Mucosa of rectum (tissue), 2 donors: ENCODE measurements at regions not wholly inside any gene's neighbourhood (a gene's known extent, or its start where the extent isn't known, plus 50 kb on each side); places are given as distances from the start of the nearest gene placed in this dataset.
"Not testable (repeated sequence)": the region's sequence is repeated elsewhere in the genome, so short reads cannot be mapped to it uniquely, and the experiment has no call there.

Experiments
- H3K27ac ChIP-seq, 2 donors: one replicate each; pipeline ENCODE4 v1.7.0; 2013; ENCODE audit warnings: inconsistent platforms in 2 of 2, low read depth in 2 of 2, low read length in 2 of 2
- H3K27me3 ChIP-seq, 2 donors: one replicate each; pipeline ENCODE4 v1.7.0; 2013; ENCODE audit warnings: low read length in 2 of 2; ENCODE audit not compliant: control insufficient read depth in 2 of 2, insufficient read depth in 2 of 2
- H3K36me3 ChIP-seq, 2 donors: one replicate each; pipeline ENCODE4 v1.7.0; 2013; ENCODE audit warnings: low read length in 2 of 2; ENCODE audit not compliant: control insufficient read depth in 2 of 2, insufficient read depth in 2 of 2
- H3K4me1 ChIP-seq, 2 donors: one replicate each; pipeline ENCODE4 v1.7.0; 2013; ENCODE audit warnings: low read length in 2 of 2, mild to moderate bottlenecking in 1 of 2; ENCODE audit not compliant: control insufficient read depth in 2 of 2, insufficient read depth in 2 of 2
- H3K4me3 ChIP-seq, 2 donors: one replicate each; pipeline ENCODE4 v1.7.0; 2013; ENCODE audit warnings: low read length in 2 of 2
- H3K9ac ChIP-seq, 2 donors: one replicate each; pipeline ENCODE4 v1.7.0; 2013; ENCODE audit warnings: low read length in 2 of 2, low read depth in 1 of 2, mild to moderate bottlenecking in 1 of 2
- H3K9me3 ChIP-seq, 2 donors: one replicate each; pipeline ENCODE4 v1.7.0; 2013; ENCODE audit warnings: low read length in 2 of 2; ENCODE audit not compliant: control insufficient read depth in 2 of 2
- donor health status: healthy.
- donor health status: Normal muscosa, but diverticular disease.

DNA sequence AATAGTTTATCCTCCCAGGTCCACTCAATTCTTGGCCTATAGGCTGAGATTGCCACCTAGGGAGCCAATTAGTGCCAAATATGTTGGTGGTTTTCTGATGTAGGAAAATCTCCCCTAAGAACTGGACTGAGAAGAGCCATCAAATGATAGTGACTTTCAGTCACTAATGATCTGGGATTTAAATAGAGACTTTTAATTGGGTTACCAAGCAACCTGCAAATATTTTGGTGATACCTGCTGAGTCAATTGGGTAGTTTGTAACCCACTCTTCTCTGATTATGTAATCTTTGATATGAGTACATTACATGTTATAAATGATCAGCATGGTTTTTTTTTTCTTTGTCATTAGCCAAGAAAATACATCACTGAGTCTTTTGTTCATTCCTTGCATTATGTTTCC is 600.8 kb downstream of the TTLL7 start:
- not testable (repeated sequence) for H3K9me3 ChIP-seq, H3K4me3 ChIP-seq, H3K36me3 ChIP-seq, H3K9ac ChIP-seq, H3K27ac ChIP-seq, H3K27me3 ChIP-seq, H3K4me1 ChIP-seq

DNA sequence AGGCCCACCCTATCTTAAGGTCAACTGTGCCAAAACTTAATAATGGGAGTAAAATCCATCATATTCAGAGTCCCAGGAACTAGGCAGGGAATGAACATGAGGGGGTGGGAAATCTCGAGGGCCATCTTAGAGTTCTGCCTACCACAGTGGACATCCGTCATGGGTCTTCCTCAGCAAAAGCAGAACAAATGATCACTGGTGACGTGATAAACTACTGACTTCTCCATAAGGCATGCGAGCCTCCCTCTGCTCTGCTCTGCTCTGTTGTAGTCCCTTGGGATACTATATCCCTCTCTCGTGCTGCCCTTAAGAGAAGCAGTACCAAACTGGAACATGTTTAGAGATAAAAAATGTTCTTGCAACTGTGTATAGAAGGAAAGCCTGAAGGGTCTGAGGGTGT is 603.8 kb downstream of the TTLL7 start:
- H3K4me1 ChIP-seq, H3K4me3 ChIP-seq, H3K9ac ChIP-seq: not testable (repeated sequence)

DNA sequence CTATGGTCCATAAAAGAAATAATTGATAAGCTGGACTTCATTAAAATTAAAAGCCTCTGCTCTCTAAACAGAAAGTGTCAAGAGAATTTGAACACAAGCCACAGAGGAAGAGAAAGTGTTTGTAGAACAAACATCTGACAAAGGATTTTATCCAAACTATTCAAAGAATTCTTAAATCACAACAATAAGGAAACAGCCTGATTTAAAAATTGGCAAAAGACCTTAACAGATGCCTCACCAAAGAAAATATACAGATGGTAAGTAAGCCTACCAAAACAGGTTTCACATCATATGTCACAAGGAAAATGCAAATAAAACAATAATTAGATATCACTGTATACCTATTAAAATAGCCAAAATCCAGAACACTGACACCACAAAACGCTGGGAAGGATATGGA is 612.0 kb downstream of the TTLL7 start:
- not testable (repeated sequence) for H3K4me1 ChIP-seq, H3K36me3 ChIP-seq, H3K9ac ChIP-seq, H3K4me3 ChIP-seq, H3K27ac ChIP-seq, H3K27me3 ChIP-seq, H3K9me3 ChIP-seq

More for the DNA sequence above, 603.8 kb downstream of the TTLL7 start:
- H3K27me3 ChIP-seq, H3K27ac ChIP-seq, H3K36me3 ChIP-seq, H3K9me3 ChIP-seq: not testable (repeated sequence)

DNA sequence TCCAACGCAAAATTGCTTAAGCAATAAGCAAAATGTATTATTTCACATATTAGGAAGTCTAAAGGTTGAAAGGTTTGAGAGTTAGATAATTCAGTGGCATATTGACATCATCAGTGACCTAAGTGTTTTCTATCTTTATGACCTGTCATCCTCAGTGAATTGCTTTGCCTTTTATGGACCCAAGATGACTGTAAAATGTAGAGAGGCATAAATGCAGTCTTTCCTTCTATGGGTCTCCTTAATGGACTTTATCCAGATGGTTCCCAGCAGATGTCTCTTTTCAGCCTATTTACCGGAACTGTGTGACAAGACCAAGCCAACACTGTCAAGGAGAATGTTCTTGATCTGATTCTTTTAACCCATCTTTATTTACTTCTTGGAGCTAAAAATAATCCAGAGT is 615.8 kb downstream of the TTLL7 start:
- H3K4me3 ChIP-seq, H3K27ac ChIP-seq, H3K9ac ChIP-seq, H3K27me3 ChIP-seq, H3K4me1 ChIP-seq, H3K9me3 ChIP-seq, H3K36me3 ChIP-seq: not testable (repeated sequence)

DNA sequence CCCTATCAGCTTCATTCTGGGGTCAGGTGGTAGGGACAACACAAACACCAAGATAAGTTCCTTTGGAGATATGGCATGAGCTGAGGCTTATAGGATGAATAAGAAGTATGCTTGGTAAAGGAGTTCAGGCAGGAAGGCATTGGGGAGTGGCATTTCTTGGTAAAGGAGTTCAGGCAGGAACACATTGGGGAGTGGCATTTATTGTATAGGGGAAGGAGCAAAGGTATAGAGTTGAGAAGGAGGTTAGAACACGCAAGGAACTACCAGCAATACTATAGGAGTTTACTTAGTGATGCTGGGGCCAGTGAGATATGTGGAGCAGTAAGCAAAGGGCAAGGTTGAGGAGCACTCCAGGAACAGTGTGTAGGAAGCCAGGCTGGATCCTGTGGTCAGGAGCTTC is 625.9 kb downstream of the TTLL7 start:
- H3K36me3 ChIP-seq, H3K9ac ChIP-seq, H3K27ac ChIP-seq, H3K4me1 ChIP-seq, H3K4me3 ChIP-seq, H3K9me3 ChIP-seq, H3K27me3 ChIP-seq: not testable (repeated sequence)

DNA sequence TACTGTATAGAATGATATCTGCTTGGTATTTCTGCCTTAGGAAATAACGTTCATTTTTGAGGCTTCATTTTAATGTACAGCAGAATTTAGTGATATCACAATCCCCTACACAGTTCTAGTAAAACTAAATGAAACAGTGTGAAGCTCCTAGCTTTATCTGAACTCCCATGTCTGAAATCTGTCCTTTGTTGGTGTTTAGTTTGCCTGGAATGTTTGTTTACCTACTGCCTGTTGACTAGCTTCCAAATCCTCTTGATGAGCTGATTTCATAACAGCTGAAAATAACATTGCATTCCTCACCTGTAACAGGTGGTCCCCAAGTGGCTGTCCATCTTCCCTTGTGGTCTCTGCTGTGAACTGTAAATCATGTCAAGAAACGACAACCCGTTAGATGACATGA is 629.1 kb downstream of the TTLL7 start:
- not testable (repeated sequence) for H3K27ac ChIP-seq, H3K9ac ChIP-seq, H3K9me3 ChIP-seq, H3K36me3 ChIP-seq, H3K4me3 ChIP-seq, H3K27me3 ChIP-seq, H3K4me1 ChIP-seq

DNA sequence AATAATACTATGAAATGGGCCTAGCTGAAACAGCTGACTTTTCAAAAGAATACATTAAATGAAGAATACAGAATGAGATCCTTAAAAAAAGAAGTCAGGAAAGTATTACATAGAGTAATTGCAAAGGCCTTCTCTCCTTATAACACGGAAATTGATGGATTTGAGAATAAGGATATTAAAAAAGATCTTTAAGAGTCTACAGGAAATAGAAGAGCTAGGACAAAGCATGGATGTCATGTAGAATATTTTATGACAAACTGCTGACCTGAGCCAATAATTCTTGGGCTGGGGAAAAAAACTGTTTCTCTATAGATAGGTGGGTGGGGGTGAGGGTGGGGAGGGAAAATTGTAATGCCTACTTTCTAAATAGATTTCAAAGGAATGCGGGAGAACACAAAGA is 633.6 kb downstream of the TTLL7 start:
- H3K9ac ChIP-seq, H3K9me3 ChIP-seq, H3K36me3 ChIP-seq, H3K4me1 ChIP-seq, H3K27me3 ChIP-seq, H3K4me3 ChIP-seq, H3K27ac ChIP-seq: not testable (repeated sequence)

DNA sequence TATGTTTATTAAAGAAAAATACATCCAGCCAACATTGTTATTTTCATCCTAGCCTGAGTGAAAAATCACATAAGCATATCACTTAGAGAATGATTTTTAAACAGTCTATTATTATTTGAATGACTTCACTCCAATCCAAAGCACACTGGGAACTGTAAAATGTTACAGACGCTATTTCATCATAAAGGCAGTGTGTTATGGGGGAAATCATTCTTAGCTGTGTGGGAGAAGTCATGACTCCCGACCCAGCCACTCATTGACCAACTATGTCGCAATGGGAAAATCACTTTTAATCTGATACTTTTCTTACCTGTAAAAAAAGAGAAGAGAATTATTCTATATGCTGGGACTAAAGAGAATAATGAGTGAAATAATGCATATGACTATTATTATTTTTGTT is 653.6 kb downstream of the TTLL7 start:
- H3K27me3 ChIP-seq, H3K36me3 ChIP-seq, H3K9me3 ChIP-seq, H3K9ac ChIP-seq, H3K4me3 ChIP-seq, H3K4me1 ChIP-seq, H3K27ac ChIP-seq: not testable (repeated sequence)

DNA sequence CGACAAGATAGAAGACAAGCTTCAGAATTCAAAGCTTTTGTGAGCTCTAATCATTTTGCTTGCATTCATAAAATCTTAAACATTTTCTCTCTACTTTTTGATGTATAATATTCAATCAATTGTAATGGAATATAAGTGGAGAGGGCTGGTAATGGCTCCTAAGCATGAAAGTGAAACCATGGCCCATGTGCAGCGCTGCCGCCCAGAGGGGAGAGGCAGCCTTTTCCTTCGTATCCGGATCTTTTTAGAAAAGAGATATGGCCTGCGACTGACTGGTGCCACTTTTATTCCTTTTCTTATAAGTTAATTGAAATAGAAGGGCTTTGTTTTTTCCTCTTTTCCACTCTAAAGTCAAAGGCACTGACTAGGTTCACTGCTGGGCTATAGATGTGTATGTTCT is 655.2 kb downstream of the TTLL7 start:
- H3K4me1 ChIP-seq, H3K4me3 ChIP-seq, H3K9me3 ChIP-seq, H3K9ac ChIP-seq, H3K27ac ChIP-seq, H3K27me3 ChIP-seq, H3K36me3 ChIP-seq: not testable (repeated sequence)

DNA sequence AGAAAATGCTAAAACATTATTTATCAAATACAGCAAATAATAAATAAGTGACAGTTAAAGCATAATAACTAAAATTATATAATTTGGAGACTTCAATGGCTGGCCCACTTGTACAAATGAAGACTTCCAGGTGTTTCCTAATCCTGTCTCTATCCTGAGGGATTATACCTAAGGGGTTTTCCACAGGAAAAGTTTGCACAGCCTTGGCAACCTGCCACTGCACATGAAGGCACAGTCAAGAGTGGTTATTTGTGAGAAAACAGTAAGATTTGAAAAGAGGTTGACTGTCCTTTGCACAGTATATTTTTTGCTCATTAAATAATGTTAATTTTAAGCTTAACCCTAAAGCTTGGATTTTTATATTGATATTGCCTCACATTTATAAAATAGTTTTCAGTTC is 655.9 kb downstream of the TTLL7 start:
- H3K27me3 ChIP-seq, H3K9ac ChIP-seq, H3K36me3 ChIP-seq, H3K27ac ChIP-seq, H3K9me3 ChIP-seq, H3K4me1 ChIP-seq, H3K4me3 ChIP-seq: not testable (repeated sequence)

DNA sequence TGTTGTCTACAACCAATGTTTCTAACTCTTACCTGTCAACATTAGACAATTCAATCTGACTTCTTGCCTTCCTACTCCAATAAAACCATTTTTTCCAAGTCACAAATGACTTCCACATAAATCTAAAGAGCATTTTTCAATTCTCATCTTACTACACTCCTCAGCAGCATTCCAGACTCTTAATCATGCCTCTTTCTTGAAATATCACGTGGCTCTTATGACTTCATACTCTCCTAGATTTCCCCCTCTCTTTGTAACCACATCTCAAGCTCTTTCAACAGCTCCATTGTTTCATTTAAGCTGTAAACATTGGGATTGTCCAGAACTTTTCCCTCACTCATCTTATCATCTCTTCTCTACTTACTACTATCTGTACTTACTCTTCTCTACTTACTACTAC is 666.6 kb downstream of the TTLL7 start:
- not testable (repeated sequence) for H3K27ac ChIP-seq, H3K36me3 ChIP-seq, H3K4me3 ChIP-seq, H3K27me3 ChIP-seq, H3K9ac ChIP-seq, H3K4me1 ChIP-seq, H3K9me3 ChIP-seq
